Amniotic epithelial cell (primary cell): ENCODE measurements at regions not wholly inside any gene's neighbourhood (a gene's known extent, or its start where the extent isn't known, plus 50 kb on each side); places are given as distances from the start of the nearest gene placed in this dataset.
"Not testable (repeated sequence)": the region's sequence is repeated elsewhere in the genome, so short reads cannot be mapped to it uniquely, and the experiment has no call there.

Experiments used
- DNase-seq: peaks from one replicate; pipeline ENCODE4 v3.0.0-alpha.2; 2010; ENCODE audit warnings: low read depth

- DNase-seq, result not testable (repeated sequence)
Measured at GRCh38 chr10:95137990-95138625, 55.9 kb upstream of the ACSM6 start.

DNA sequence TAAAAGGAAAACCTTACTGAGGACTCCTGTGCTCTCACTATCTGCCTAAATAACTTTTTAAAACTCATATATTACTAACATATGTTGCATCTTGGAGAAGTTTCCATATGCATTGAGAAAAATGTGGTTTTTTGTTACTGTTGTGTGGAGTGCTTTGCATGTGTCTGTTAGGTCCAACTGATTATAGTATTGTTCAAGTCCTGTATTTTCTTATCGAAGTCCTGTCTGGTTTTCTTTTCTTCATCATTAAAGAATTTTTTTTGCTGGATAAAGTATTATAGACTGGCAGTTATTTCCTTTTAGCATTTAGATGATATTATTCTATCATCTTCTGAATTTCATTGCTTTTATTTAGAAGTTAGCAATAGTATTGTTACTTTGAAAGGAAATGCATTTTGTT is 59.5 kb upstream of the ACSM6 start:
- DNase-seq, result no peak

DNA sequence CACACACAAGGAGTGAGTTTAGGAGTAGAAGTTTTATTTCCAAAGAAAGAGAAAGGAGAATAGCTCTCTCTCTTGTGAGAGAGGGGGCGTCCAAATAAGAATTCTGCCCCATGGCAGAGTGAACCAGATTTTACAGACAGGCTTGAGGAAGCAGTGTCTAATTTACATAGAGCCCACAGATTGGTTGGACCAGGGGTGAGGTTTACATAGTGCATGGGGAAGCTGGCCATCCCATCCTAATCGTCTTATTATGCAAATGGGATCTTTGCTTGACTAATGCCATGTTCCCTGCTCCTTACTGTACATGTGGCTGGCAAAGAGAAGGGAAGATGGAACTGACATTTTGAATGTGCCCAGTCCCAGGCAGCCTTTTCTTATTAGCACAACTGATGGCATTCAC is 60.0 kb upstream of the ACSM6 start:
- no peak for DNase-seq

- peak; percentile 62 for DNase-seq
Measured at GRCh38 chr10:95133016-95133752, 60.9 kb upstream of the ACSM6 start.

DNA sequence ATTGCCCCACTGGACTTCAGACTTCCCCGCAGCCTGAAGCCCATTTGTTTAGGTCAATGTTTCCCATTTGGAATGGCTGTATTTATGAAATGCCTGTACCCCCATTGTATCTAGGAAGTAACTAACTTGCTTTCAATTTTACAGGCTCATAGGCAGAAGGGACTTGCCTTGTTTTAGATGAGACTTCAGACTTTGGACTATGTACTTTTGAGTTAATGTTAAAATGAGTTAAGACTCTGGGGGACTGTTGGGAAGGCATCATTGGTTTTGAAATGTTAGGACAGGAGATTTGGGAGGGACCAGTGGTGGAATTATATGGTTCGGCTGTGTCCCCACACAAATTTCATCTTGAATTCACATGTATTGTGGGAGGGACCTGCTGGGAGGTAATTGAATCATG is 61.1 kb upstream of the CYP2C8 start:
- not testable (repeated sequence) for DNase-seq

- DNase-seq, result no peak
Measured at GRCh38 chr10:95125582-95125981, 56.3 kb upstream of the CYP2C8 start.

- DNase-seq, result peak; percentile 9
Measured at GRCh38 chr10:95122736-95123135, 53.4 kb upstream of the CYP2C8 start.

DNA sequence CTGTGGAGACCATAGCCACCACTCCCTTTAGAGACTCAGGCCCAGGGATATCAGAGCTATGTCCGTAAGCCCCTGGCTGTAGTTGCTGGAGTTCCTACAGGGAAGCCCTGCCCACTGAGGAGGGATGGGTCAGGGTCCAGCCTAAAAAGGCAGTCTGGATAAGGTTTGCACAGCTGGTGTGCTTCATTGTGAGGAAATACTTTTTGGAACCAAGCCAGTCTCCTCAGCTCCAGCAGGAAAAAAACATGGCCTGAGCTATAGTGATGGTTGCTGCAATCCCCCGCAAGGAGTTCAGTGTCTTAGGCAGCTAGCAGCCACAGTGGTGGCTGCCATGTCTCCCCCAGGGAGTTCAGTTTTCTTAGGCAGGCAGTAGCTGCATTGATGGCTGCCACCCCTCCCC is 52.6 kb upstream of the CYP2C8 start:
- DNase-seq, result peak; percentile 16
